HCT116 (cell line): ENCODE measurements at regions not wholly inside any gene's neighbourhood (a gene's known extent, or its start where the extent isn't known, plus 50 kb on each side); places are given as distances from the start of the nearest gene placed in this dataset.
"Not testable (repeated sequence)": the region's sequence is repeated elsewhere in the genome, so short reads cannot be mapped to it uniquely, and the experiment has no call there.

Source experiments
- CTCF ChIP-seq, 3 experiments: fragments of 200-600 bp in 1 of 3; sonication (generic) in 1 of 3; IDR thresholded peaks in 2 of 3; conservative IDR thresholded peaks in 1 of 3; 2 replicates each; pipeline ENCODE4 v1.5.1; 2012 to 2017; ENCODE audit warnings: low read depth in 2 of 3, low read length in 2 of 3, antibody characterized with exemption in 1 of 3, borderline replicate concordance in 1 of 3, control low read depth in 1 of 3, mild to moderate bottlenecking in 1 of 3, mixed read lengths in 1 of 3, mixed run types in 1 of 3, moderate library complexity in 1 of 3; ENCODE audit not compliant: insufficient read depth in 1 of 3
- RAD21 ChIP-seq: IDR thresholded peaks from 2 replicates; pipeline ENCODE4 v1.6.1; 2012; ENCODE audit warnings: low read depth, mild to moderate bottlenecking

GRCh38 chr11:115610234-115610633 is 106.0 kb upstream of the CADM1 start:
- TF ChIP-seq RAD21; CTCF (IDR thresholded peaks at IDR 0.05 in 2 of 3, conservative IDR thresholded peaks at IDR 0.05 in 1 of 3; ENCODE audit: borderline replicate concordance in 1 of 3, insufficient read depth in 1 of 3, low read depth in 2 of 3, low read length in 2 of 3): not testable (repeated sequence)
